HG03342 (cell line): ENCODE measurements at regions not wholly inside any gene's neighbourhood (a gene's known extent, or its start where the extent isn't known, plus 50 kb on each side); places are given as distances from the start of the nearest gene placed in this dataset.
"Not testable (repeated sequence)": the region's sequence is repeated elsewhere in the genome, so short reads cannot be mapped to it uniquely, and the experiment has no call there.

Experiments used
- ATAC-seq: cut with Tn5 transposase; IDR thresholded peaks from one replicate; pipeline ENCODE4 v1.9.1; 2021; ENCODE audit warnings: mild to moderate bottlenecking, moderate library complexity; ENCODE audit not compliant: unreplicated experiment

GRCh38 chr2:65589667-65590066, 157.3 kb upstream of the SPRED2 start:
- no peak for ATAC-seq

GRCh38 chr2:65587779-65588178, 155.4 kb upstream of the SPRED2 start:
- no peak for ATAC-seq

GRCh38 chr2:65586516-65586915, 154.1 kb upstream of the SPRED2 start:
- no peak for ATAC-seq

GRCh38 chr2:65583061-65583460, 150.7 kb upstream of the SPRED2 start:
- no peak for ATAC-seq

DNA sequence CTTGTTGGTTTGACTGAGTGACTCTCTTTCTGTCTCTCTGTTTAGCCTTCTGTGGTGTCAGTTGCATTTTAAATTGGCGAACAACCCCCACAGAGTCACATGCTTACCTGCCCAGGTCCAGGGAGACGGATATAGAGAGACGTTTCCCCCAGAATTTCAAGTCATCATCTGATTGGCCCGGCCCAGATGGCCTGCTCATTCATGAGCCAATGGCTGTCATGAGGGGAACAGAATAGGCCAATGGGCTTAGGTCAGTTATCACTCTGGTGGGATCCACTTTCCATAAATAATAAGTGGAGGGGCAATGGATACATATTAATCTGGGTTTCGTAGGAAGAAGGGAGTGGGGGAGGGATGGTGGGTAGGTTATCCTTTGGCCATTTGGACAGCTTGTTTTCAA, 150.0 kb upstream of the SPRED2 start:
- no peak for ATAC-seq

- no peak for ATAC-seq
Measured at GRCh38 chr2:65580824-65581223, 148.4 kb upstream of the SPRED2 start.

- no peak for ATAC-seq
Measured at GRCh38 chr2:65579506-65580235, 147.3 kb upstream of the SPRED2 start.

- ATAC-seq, result no peak
Measured at GRCh38 chr2:65577654-65578053, 145.3 kb upstream of the SPRED2 start.

GRCh38 chr2:65576861-65577601, 144.6 kb upstream of the SPRED2 start:
- no peak for ATAC-seq

DNA sequence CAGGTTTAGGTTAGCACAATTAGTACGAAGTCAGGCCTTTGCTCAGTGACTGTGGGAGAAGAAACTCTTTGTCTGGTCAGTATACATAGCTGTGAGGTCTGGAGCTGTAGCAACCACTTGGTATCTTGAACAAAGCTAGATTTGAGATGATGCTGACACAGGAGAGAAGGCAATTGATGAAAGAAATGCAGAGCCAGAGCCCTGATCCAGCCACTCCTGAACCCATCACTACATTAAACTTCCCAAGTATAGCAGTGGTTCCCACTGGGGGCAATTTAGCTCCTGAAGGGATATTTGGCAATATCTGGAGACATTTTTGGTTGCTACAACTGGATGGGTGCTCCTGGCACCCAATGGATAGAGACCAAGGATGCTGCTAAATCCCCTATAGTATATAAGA, 143.9 kb upstream of the SPRED2 start:
- no peak for ATAC-seq

GRCh38 chr2:65574993-65575392, 142.6 kb upstream of the SPRED2 start:
- no peak for ATAC-seq

DNA sequence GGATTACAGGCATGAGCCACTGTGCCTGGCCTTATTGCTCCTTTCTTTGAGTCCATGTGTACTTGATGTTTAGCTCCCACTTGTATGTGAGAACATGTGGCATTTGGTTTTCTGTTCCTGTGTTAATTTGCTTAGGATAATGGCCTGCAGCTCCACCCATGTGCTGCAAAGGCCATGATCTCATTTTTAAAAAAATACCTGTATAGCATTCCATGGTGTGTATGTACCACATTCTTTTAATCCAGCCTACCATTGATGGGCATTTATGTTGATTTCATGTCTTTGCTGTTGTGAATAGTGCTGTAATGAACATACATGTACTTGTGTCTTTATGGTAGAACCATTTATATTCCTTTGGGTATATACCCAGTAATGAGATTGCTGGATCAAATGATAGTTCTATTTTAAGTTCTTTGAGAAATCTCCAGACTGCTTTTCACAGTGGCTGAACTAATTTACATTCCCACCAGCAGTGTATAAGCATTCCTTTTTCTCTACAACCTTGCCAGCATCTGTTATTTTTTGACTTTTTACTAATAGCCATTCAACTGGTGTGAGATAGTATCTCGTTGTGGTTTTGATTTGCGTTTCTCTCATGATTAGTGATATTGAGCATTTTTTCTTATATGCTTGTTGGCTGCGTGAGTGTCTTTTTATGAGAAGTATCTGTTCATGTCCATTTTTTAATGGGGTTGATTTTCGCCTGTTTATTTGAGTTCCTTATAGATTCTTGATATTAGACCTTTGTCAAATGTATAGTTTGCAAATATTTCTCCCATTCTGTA, 136.4 kb upstream of the SPRED2 start:
- ATAC-seq, result not testable (repeated sequence)

DNA sequence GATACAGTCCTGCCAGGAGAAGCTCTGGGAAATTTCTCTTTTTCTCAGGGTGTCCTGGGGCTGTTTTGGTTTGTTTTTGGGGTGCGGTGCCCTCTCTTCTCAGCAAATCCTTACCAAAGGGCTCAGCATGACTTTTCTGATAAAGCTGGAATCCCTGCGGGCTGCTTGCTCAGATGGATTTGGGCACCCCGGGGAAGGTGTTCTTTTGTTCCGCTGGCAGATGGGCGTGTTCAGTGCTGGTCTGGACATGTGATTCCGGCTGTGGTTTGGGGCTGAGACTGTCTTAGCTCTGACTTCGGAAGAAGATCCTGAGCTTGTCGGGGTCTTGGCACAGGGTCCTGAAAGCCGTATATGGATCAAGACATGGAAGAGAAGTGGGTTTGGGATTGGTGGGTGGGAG, 134.2 kb upstream of the SPRED2 start:
- no peak for ATAC-seq

- ATAC-seq, result no peak
Measured at GRCh38 chr2:65565681-65566080, 133.3 kb upstream of the SPRED2 start.

DNA sequence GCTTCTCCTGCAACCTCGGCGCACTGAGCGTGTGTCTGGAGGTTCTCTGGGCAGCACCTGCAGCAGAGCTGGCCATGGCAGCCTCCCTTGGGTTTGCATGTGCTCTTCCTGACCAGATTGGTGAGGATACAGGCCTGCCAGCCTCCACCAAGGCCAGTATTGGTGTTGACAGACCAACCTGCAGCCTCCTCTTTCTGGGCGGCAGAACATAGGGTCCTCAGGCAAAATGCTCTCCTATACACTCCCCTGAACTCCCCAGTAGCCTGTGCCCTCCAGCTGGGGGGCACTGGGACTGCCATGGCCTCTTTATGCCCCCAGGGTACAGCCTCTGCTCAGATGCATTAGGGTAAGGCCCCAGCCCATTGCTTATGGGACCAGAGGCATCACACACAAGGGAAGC, 131.9 kb upstream of the SPRED2 start:
- ATAC-seq, result no peak

DNA sequence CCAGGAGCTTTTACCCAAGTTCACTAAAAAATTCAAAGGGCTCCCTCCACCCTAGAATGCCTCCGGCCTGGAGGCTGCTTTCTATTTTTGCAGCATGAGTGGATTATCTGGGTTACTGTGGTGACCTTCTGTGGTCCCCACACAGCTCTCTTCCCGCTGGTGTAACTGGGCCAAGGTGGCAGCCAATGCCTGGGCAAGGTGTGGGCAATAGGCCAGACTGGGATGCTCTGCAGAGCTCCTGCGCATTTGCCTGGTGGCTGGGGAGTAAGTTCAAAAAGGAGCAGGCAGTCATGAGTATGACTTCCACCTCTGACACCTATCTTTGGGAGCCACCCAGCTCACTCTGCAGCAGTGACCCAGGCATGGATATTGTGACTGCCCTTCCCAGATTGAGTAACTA, 130.5 kb upstream of the SPRED2 start:
- ATAC-seq, result no peak

- no peak for ATAC-seq
Measured at GRCh38 chr2:65558743-65559142, 126.3 kb upstream of the SPRED2 start.

DNA sequence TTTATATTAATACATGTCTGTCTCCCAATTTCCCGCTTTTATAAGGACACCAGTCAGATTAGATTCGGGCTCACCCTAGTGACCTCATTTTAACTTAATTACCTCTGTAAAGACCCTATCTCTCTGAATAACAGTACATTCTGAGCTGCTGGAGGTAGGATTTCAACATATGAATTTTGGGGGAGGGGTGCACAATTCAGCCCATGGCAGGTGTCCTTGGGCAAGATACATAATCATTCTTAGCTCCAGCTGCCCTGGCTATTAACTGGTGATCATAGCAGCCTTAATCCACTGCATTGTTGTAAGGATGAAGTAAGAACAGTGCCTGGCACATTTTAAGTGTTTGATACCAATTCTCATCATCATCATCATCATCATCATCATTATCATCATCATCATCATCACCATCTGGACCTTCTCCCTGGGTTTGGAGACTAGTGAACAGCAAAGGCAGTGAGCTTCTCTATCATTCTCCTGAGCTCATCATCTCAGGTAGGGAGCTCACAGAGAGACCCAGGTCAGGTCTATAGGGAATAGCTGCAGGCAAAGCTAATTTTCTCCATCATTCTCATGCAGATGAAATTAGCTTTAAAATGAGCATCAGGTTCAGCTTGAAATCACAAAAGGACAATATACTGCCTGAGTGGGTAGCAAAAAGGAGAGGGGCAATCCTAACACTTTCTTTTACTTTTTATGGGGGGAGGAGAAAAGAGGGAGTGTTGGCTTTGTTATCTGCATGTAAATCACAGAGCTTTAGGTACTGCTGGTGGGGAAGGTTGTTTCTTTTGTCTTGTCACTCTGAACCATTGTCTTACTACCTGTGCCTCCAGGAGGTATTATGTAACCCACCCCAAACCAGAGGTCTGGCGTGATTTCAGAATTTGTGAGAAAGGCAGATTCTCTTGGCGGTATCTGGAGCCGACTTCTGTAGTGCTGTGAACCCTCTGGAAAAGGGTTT, 125.5 kb upstream of the SPRED2 start:
- no peak for ATAC-seq

DNA sequence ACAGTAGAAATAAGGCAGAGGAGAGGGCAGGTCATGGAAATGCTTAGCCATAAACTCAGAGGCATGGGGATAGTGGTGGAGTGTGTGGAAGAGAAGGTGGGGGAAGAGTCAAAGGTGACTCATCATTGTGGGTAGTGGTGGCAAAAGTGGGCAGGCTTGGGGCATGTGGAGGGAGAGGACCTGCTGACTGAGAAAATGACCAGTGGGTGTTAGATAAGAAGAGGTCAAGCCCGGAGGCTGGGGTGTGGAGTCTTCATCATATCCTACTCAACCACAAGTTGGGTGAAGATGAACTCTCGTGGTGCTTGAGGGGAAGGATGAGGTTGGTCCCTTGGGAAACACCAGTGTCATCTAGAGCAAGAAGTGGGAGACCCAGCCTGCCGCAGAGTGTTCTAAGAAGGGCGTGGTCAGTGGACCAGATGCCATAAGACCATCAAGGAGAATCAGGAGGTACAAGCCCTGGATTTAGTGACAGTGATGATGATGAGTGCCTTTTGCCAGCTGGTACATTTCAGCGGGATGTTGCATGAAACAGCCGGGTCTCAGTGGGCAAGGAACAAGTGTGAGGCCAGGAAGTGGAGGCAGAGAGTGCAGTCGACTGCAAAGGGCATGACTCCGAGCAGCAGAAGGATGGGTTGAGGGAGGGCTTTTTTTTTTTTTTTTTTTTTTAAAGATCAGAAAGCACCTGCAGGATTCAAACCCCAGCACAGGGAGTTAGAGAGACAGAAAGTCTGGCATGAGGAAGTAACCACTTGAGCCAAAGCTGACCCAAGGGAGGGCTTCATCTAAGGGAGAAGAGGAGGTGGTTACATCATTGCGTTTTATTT, 122.6 kb upstream of the SPRED2 start:
- no peak for ATAC-seq
